HG02571 (cell line): ENCODE measurements at regions not wholly inside any gene's neighbourhood (a gene's known extent, or its start where the extent isn't known, plus 50 kb on each side); places are given as distances from the start of the nearest gene placed in this dataset.

Experiments
- ATAC-seq: cut with Tn5 transposase; IDR thresholded peaks from one replicate; pipeline ENCODE4 v1.9.1; 2021; ENCODE audit warnings: mild to moderate bottlenecking, moderate library complexity; ENCODE audit not compliant: unreplicated experiment

- no peak for ATAC-seq
These were observed 221.6 kb upstream of the EMCN start for GRCh38 chr4:100739426-100739825.

GRCh38 chr4:100738196-100739165, 220.7 kb upstream of the EMCN start:
- no peak for ATAC-seq

GRCh38 chr4:100736641-100737451, 219.0 kb upstream of the EMCN start:
- ATAC-seq: no peak

- no peak for ATAC-seq
These were observed 211.0 kb upstream of the EMCN start for GRCh38 chr4:100728861-100729260.

- peak; percentile 58 for ATAC-seq
These were observed 205.1 kb upstream of the EMCN start for GRCh38 chr4:100722866-100723459.

GRCh38 chr4:100722133-100722532, 204.3 kb upstream of the EMCN start:
- ATAC-seq: no peak

- ATAC-seq: no peak
These were observed 203.7 kb upstream of the EMCN start for GRCh38 chr4:100721490-100721889.

- no peak for ATAC-seq
These were observed 203.3 kb upstream of the EMCN start for GRCh38 chr4:100721077-100721476.

GRCh38 chr4:100716416-100716815, 198.6 kb upstream of the EMCN start:
- no peak for ATAC-seq

- no peak for ATAC-seq
These were observed 191.0 kb upstream of the EMCN start for GRCh38 chr4:100708776-100709175.

- ATAC-seq: no peak
These were observed 190.0 kb upstream of the EMCN start for GRCh38 chr4:100707786-100708185.

- no peak for ATAC-seq
These were observed 178.7 kb upstream of the EMCN start for GRCh38 chr4:100696531-100696930.

- ATAC-seq: no peak
These were observed 178.0 kb upstream of the EMCN start for GRCh38 chr4:100695871-100696270.

- ATAC-seq: no peak
These were observed 177.3 kb upstream of the EMCN start for GRCh38 chr4:100695039-100695654.

GRCh38 chr4:100694467-100694866, 176.6 kb upstream of the EMCN start:
- no peak for ATAC-seq

GRCh38 chr4:100690812-100691211, 173.0 kb upstream of the EMCN start:
- no peak for ATAC-seq

GRCh38 chr4:100688368-100688767, 170.5 kb upstream of the EMCN start:
- ATAC-seq: no peak

- ATAC-seq: no peak
These were observed 164.8 kb upstream of the EMCN start for GRCh38 chr4:100682477-100683218.

- no peak for ATAC-seq
These were observed 163.5 kb upstream of the EMCN start for GRCh38 chr4:100681289-100681688.

GRCh38 chr4:100679926-100680325, 162.1 kb upstream of the EMCN start:
- no peak for ATAC-seq
